ENCODE measurements at regions not wholly inside any gene's neighbourhood (a gene's known extent, or its start where the extent isn't known, plus 50 kb on each side); places are given as distances from the start of the nearest gene placed in this dataset.

GRCh38 chr3:110814170-110815007, 257.2 kb upstream of the NECTIN3 start:
- TF ChIP-seq, protein P1, sequence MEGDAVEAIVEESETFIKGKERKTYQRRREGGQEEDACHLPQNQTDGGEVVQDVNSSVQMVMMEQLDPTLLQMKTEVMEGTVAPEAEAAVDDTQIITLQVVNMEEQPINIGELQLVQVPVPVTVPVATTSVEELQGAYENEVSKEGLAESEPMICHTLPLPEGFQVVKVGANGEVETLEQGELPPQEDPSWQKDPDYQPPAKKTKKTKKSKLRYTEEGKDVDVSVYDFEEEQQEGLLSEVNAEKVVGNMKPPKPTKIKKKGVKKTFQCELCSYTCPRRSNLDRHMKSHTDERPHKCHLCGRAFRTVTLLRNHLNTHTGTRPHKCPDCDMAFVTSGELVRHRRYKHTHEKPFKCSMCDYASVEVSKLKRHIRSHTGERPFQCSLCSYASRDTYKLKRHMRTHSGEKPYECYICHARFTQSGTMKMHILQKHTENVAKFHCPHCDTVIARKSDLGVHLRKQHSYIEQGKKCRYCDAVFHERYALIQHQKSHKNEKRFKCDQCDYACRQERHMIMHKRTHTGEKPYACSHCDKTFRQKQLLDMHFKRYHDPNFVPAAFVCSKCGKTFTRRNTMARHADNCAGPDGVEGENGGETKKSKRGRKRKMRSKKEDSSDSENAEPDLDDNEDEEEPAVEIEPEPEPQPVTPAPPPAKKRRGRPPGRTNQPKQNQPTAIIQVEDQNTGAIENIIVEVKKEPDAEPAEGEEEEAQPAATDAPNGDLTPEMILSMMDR (IDR thresholded peaks at IDR 0.05; ENCODE audit: insufficient read depth, low read length) = no peak
- TF ChIP-seq, protein P2, sequence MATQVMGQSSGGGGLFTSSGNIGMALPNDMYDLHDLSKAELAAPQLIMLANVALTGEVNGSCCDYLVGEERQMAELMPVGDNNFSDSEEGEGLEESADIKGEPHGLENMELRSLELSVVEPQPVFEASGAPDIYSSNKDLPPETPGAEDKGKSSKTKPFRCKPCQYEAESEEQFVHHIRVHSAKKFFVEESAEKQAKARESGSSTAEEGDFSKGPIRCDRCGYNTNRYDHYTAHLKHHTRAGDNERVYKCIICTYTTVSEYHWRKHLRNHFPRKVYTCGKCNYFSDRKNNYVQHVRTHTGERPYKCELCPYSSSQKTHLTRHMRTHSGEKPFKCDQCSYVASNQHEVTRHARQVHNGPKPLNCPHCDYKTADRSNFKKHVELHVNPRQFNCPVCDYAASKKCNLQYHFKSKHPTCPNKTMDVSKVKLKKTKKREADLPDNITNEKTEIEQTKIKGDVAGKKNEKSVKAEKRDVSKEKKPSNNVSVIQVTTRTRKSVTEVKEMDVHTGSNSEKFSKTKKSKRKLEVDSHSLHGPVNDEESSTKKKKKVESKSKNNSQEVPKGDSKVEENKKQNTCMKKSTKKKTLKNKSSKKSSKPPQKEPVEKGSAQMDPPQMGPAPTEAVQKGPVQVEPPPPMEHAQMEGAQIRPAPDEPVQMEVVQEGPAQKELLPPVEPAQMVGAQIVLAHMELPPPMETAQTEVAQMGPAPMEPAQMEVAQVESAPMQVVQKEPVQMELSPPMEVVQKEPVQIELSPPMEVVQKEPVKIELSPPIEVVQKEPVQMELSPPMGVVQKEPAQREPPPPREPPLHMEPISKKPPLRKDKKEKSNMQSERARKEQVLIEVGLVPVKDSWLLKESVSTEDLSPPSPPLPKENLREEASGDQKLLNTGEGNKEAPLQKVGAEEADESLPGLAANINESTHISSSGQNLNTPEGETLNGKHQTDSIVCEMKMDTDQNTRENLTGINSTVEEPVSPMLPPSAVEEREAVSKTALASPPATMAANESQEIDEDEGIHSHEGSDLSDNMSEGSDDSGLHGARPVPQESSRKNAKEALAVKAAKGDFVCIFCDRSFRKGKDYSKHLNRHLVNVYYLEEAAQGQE (IDR thresholded peaks at IDR 0.05; ENCODE audit: insufficient replicate concordance, low read depth) = no peak
- TF ChIP-seq POLR2AphosphoS5 (IDR thresholded peaks at IDR 0.05; ENCODE audit: low read depth) = no peak
- no peak; the same call in 1 of the 2 replicates for TF ChIP-seq SPI1 (IDR thresholded peaks at IDR 0.05; ENCODE audit: borderline replicate concordance, low read depth)
- TF ChIP-seq GABPA (IDR thresholded peaks at IDR 0.05; ENCODE audit: low read depth) = no peak
